CD14-positive monocyte (primary cell): ENCODE measurements at regions not wholly inside any gene's neighbourhood (a gene's known extent, or its start where the extent isn't known, plus 50 kb on each side); places are given as distances from the start of the nearest gene placed in this dataset.

Experiments used
- DNase-seq, 3 donors: peaks; one replicate each; pipeline ENCODE4 v3.0.0-alpha.2; 2011 to 2022
- H2AFZ ChIP-seq: 2 replicates; pipeline ENCODE4 v1.6.0; 2012; ENCODE audit warnings: mild to moderate bottlenecking, low read depth, low read length, inconsistent platforms; ENCODE audit not compliant: insufficient read depth, poor library complexity, severe bottlenecking
- H3K27ac ChIP-seq, 2 donors: 1 replicate in 1 of 2; 2 replicates in 1 of 2; pipeline ENCODE4 v1.5.1; 2012 to 2013; ENCODE audit warnings: low read length in 2 of 2, control low read depth in 1 of 2, inconsistent platforms in 1 of 2, low read depth in 1 of 2, mild to moderate bottlenecking in 1 of 2
- H3K27me3 ChIP-seq, 2 donors: one replicate each; pipeline versions ENCODE4 v1.6.0 to v1.6.1; 2011 to 2013; ENCODE audit warnings: low read length in 2 of 2; ENCODE audit not compliant: control insufficient read depth in 2 of 2, insufficient read depth in 2 of 2
- H3K36me3 ChIP-seq, 2 donors: replicated peaks in 1 of 2; 1 replicate in 1 of 2; 2 replicates in 1 of 2; pipeline versions ENCODE4 v1.5.1 to v1.6.1; 2012 to 2013; ENCODE audit warnings: low read length in 2 of 2, control low read depth in 1 of 2, inconsistent platforms in 1 of 2, mild to moderate bottlenecking in 1 of 2; ENCODE audit not compliant: insufficient read depth in 2 of 2, control insufficient read depth in 1 of 2
- H3K4me1 ChIP-seq, 2 donors: 1 replicate in 1 of 2; 2 replicates in 1 of 2; pipeline versions ENCODE4 v1.5.1 to v1.6.1; 2012 to 2013; ENCODE audit warnings: low read length in 2 of 2, control low read depth in 1 of 2, inconsistent platforms in 1 of 2, mild to moderate bottlenecking in 1 of 2, moderate library complexity in 1 of 2; ENCODE audit not compliant: insufficient read depth in 2 of 2, control insufficient read depth in 1 of 2
- H3K4me2 ChIP-seq: replicated peaks from 2 replicates; pipeline ENCODE3; 2012; ENCODE audit warnings: low read length, moderate library complexity, mild to moderate bottlenecking; ENCODE audit not compliant: poor library complexity, severe bottlenecking; ENCODE audit errors: extremely low read depth
- H3K4me3 ChIP-seq, 3 experiments: fragments of 200-600 bp in 1 of 3; sonication (generic) in 1 of 3; replicated peaks in 1 of 3; 1 replicate in 2 of 3; 2 replicates in 1 of 3; pipeline ENCODE4 v1.5.1; 2011 to 2013; ENCODE audit warnings: low read length in 3 of 3, mild to moderate bottlenecking in 3 of 3, control low read depth in 2 of 3, low read depth in 2 of 3, inconsistent platforms in 1 of 3, moderate library complexity in 1 of 3
- H3K79me2 ChIP-seq: 2 replicates; pipeline ENCODE4 v1.6.0; 2012; ENCODE audit warnings: mild to moderate bottlenecking, control low read depth, inconsistent platforms, low read length, moderate library complexity; ENCODE audit not compliant: insufficient read depth
- H3K9ac ChIP-seq: 2 replicates; pipeline ENCODE4 v1.6.0; 2017; ENCODE audit warnings: low read length, mild to moderate bottlenecking; ENCODE audit not compliant: insufficient read depth, poor library complexity, severe bottlenecking
- H3K9me3 ChIP-seq, 2 donors: replicated peaks in 1 of 2; 1 replicate in 1 of 2; 2 replicates in 1 of 2; pipeline versions ENCODE4 v1.5.1 to v1.6.1; 2012 to 2013; ENCODE audit warnings: low read length in 2 of 2, control low read depth in 1 of 2; ENCODE audit not compliant: control insufficient read depth in 1 of 2, insufficient read depth in 1 of 2
- H4K20me1 ChIP-seq: 2 replicates; pipeline ENCODE4 v1.6.0; 2012; ENCODE audit warnings: mild to moderate bottlenecking, low read length, control low read depth, moderate library complexity; ENCODE audit not compliant: insufficient read depth
- H3K27ac Mint-ChIP-seq, 7 donors: one replicate each; pipeline ENCODE4 v1.8.0; 2020; ENCODE audit warnings: mild to moderate bottlenecking in 7 of 7, mixed read lengths in 7 of 7, moderate library complexity in 6 of 7, inconsistent platforms in 2 of 7
- H3K27me3 Mint-ChIP-seq, 3 donors: one replicate each; pipeline ENCODE4 v1.8.0; 2021 to 2022; ENCODE audit warnings: low read depth in 3 of 3, mild to moderate bottlenecking in 3 of 3, mixed read lengths in 3 of 3, moderate library complexity in 3 of 3, inconsistent platforms in 1 of 3
- H3K36me3 Mint-ChIP-seq, 2 donors: one replicate each; pipeline ENCODE4 v1.8.0; 2020; ENCODE audit warnings: mixed read lengths in 2 of 2, inconsistent platforms in 1 of 2, mild to moderate bottlenecking in 1 of 2
- H3K4me1 Mint-ChIP-seq: one replicate; pipeline ENCODE4 v1.8.0; 2020; ENCODE audit warnings: mild to moderate bottlenecking, mixed read lengths
- H3K4me3 Mint-ChIP-seq, 2 donors: one replicate each; pipeline ENCODE4 v1.8.0; 2020; ENCODE audit warnings: mild to moderate bottlenecking in 2 of 2, mixed read lengths in 2 of 2, moderate library complexity in 1 of 2
- H3K9me3 Mint-ChIP-seq, 7 donors: one replicate each; pipeline ENCODE4 v1.8.0; 2020 to 2022; ENCODE audit warnings: mixed read lengths in 7 of 7, mild to moderate bottlenecking in 6 of 7, moderate library complexity in 6 of 7, inconsistent platforms in 2 of 7
- CTCF ChIP-seq: fragments of 200-600 bp; IDR thresholded peaks from one replicate; pipeline ENCODE4 v1.8.0; 2022; ENCODE audit warnings: antibody characterized with exemption, mild to moderate bottlenecking
- WGBS: methylation state at CpG from one replicate; pipeline ENCODE4 v1.1.5; 2013; ENCODE audit warnings: missing lambda C conversion rate; ENCODE audit not compliant: insufficient coverage; 5-methylcytosine and 5-hydroxymethylcytosine counted together
- intact Hi-C, 2 donors: fragments of 100-400 bp; cut with micrococcal nuclease; formaldehyde crosslinking; loops; one replicate each; pipeline versions ENCODE4 v1.15.0 to v1.15.1; 2023

DNA sequence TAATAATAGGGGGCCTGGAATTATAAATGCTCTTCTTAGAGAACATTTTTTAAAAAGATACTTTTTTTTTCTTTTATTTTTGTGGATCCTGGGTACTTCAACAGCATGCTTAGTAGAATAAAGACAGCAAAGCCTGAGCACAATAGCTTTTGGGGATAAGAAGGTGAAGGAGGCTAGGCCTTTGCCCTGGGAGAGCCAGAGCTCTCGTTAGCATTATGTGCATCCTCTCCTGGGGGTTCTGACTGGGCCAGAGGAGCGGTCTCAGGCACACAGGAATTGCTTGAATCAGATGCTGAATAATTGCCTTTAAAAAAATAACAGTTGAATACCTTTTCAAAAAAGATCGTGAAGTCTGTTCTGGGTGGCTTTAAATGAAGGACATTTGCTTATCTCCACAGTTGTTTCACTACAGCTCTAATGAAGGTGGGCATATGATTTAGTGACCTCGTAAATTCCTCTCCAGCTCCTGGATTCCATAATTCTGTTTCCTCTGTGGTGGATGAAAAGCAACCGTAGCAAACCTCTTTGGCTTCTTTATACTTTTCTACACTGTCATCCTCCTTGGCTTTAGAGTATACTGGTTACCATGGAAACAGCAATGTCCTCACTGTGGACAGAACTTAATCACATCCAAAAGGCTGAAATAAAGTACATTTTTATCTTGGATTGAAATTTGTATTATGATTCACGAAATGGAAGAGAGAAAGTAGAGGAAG lies 133.8 kb downstream of the MAIP1 start:
- Histone ChIP-seq H3K4me2 (no peak overlapping the region), H3K79me2 (no peaks in the 10 kb centered on the region), H3K4me3 (no peak overlapping the region), H3K36me3 (no peaks in the 10 kb centered on the region), H3K4me1 (no peaks in the 10 kb centered on the region), H4K20me1 (no peaks in the 10 kb centered on the region), H3K9me3 (peaks cover 0 to 2% of the 10 kb centered on the region in 2 donors), H2AFZ (no peak overlapping the region), H3K27me3 (no peaks in the 10 kb centered on the region), H3K9ac (no peak overlapping the region), H3K27ac (no peak overlapping the region)
- Mint-ChIP-seq H3K4me1 (no peaks in the 10 kb centered on the region), H3K4me3 (no peak overlapping the region), H3K36me3 (no peaks in the 10 kb centered on the region), H3K9me3 (peaks cover 0 to 2% (median 0%) of the 10 kb centered on the region in 7 donors), H3K27me3 (peaks cover 2 to 10% (median 2%) of the 10 kb centered on the region in 3 donors), H3K27ac (no peak overlapping the region)
- intact Hi-C loops = no loop called here
- TF ChIP-seq CTCF = no peak
- DNase-seq = no peak
- 86% methylated on average over 3 of the region's 6 CpGs for WGBS

- Mint-ChIP-seq H3K4me1 (no peaks in the 10 kb centered on the region), H3K27ac (no peak overlapping the region), H3K4me3 (no peak overlapping the region), H3K27me3 (peaks cover 2 to 10% (median 2%) of the 10 kb centered on the region in 3 donors), H3K36me3 (no peaks in the 10 kb centered on the region), H3K9me3 (peaks cover 0 to 3% (median 0%) of the 10 kb centered on the region in 7 donors)
- no peak overlapping the region for H3K4me3 ChIP-seq
- H3K36me3 ChIP-seq = no peaks in the 10 kb centered on the region
- no peak for DNase-seq
- WGBS = 65% methylated on average over 2 of the region's 6 CpGs
- H2AFZ ChIP-seq = no peak overlapping the region
- H3K4me1 ChIP-seq = no peaks in the 10 kb centered on the region
- H3K9me3 ChIP-seq = peaks cover 0 to 2% of the 10 kb centered on the region in 2 donors
- intact Hi-C loops = no loop called here
- H3K4me2 ChIP-seq = no peak overlapping the region
- no peaks in the 10 kb centered on the region for H3K27me3 ChIP-seq
- no peak overlapping the region for H3K9ac ChIP-seq
- H3K27ac ChIP-seq = no peak overlapping the region
- TF ChIP-seq CTCF = no peak
- no peaks in the 10 kb centered on the region for H3K79me2 ChIP-seq
- no peaks in the 10 kb centered on the region for H4K20me1 ChIP-seq
Observed at GRCh38 chr2:200089756-200090109, 134.4 kb downstream of the MAIP1 start.
